Stomach (tissue), 8 donors: ENCODE measurements at regions not wholly inside any gene's neighbourhood (a gene's known extent, or its start where the extent isn't known, plus 50 kb on each side); places are given as distances from the start of the nearest gene placed in this dataset.

ENCODE experiments used
- DNase-seq, 2 donors: peaks; one replicate each; pipeline versions ENCODE4 v3.0.0 to v3.0.0-alpha.2; 2013 to 2019
- H3K27ac ChIP-seq, 5 donors: fragments of 200-600 bp in 4 of 5; sonication (generic) in 4 of 5; one replicate each; pipeline ENCODE4 v1.5.1; 2013 to 2019; ENCODE audit warnings: mild to moderate bottlenecking in 1 of 5, moderate library complexity in 1 of 5
- H3K27me3 ChIP-seq, 3 donors: fragments of 200-600 bp; sonication (generic); one replicate each; pipeline ENCODE4 v1.5.1; 2017 to 2019; ENCODE audit warnings: mixed run types in 1 of 3
- H3K36me3 ChIP-seq, 4 donors: fragments of 200-600 bp; sonication (generic); 1 replicate in 3 of 4; 2 replicates in 1 of 4; pipeline ENCODE4 v1.5.1; 2016 to 2019
- H3K4me1 ChIP-seq, 4 donors: fragments of 200-600 bp; sonication (generic); one replicate each; pipeline ENCODE4 v1.5.1; 2016 to 2019
- H3K4me3 ChIP-seq, 4 donors: fragments of 200-600 bp; sonication (generic) in 3 of 4; one replicate each; pipeline ENCODE4 v1.5.1; 2016 to 2019; ENCODE audit warnings: mild to moderate bottlenecking in 1 of 4
- H3K9me3 ChIP-seq, 4 donors: fragments of 200-600 bp; sonication (generic); one replicate each; pipeline ENCODE4 v1.5.1; 2016 to 2019
- CTCF ChIP-seq, 7 experiments: fragments of 450-650 bp in 4 of 7; fragments of 200-600 bp in 3 of 7; sonication (generic) in 3 of 7; IDR thresholded peaks; one replicate each; pipeline ENCODE4 v1.5.1; 2016 to 2019; ENCODE audit warnings: antibody characterized with exemption in 7 of 7, control low read depth in 2 of 7, mild to moderate bottlenecking in 1 of 7
- EP300 ChIP-seq: sonication (generic); formaldehyde crosslinking; IDR thresholded peaks from one replicate; pipeline ENCODE4 v1.6.1; 2017; ENCODE audit warnings: antibody characterized with exemption
- POLR2A ChIP-seq, 4 donors: fragments of 450-650 bp; IDR thresholded peaks; one replicate each; pipeline ENCODE4 v1.6.1; 2016; ENCODE audit warnings: antibody characterized with exemption in 4 of 4, control low read depth in 2 of 4, mild to moderate bottlenecking in 1 of 4, moderate library complexity in 1 of 4
- POLR2AphosphoS5 ChIP-seq, 3 donors: sonication (generic); formaldehyde crosslinking; IDR thresholded peaks; one replicate each; pipeline ENCODE4 v1.6.1; 2016; ENCODE audit warnings: antibody characterized with exemption in 3 of 3
- WGBS, 5 donors: extraction: QIAGEN DNeasy Blood & Tissue Kit in 3 of 5; methylation state at CpG; one replicate each; pipeline versions ENCODE4 v1.1.5 to v1.1.7; 2013 to 2018; 5-methylcytosine and 5-hydroxymethylcytosine counted together
- intact Hi-C: fragments of 100-400 bp; cut with DNase I; formaldehyde crosslinking; loops from one replicate; pipeline ENCODE4 v1.15.1; 2023; ENCODE audit warnings: low total_unique reads
- donor health status: healthy with polysubstance abuse.
- donor health status: Bipolar disorder and iron deficiency.
- donor health status: healthy.

- H3K36me3 ChIP-seq = no peaks in the 10 kb centered on the region
- no peak overlapping the region for H3K27ac ChIP-seq
- 72 to 78% (median 75%) methylated on average over 6 of the region's 6 CpGs for WGBS, 5 donors
- H3K4me1 ChIP-seq = no peaks in the 10 kb centered on the region
- no peak for DNase-seq
- H3K9me3 ChIP-seq = peaks cover 0 to 16% (median 9%) of the 10 kb centered on the region in 4 donors
- intact Hi-C loops = no loop called here
- no peaks in the 10 kb centered on the region for H3K27me3 ChIP-seq
- TF ChIP-seq EP300 (no peak), POLR2A (IDR thresholded peaks at IDR 0.05) (no peak), POLR2AphosphoS5 (IDR thresholded peaks at IDR 0.05) (no peak), CTCF (IDR thresholded peaks at IDR 0.05) (no peak)
- no peak overlapping the region for H3K4me3 ChIP-seq
These were observed 143.5 kb upstream of the NCKAP5 start for GRCh38 chr2:133711806-133712205.

GRCh38 chr2:133712369-133712768 lies 144.1 kb upstream of the NCKAP5 start:
- peaks cover 0 to 16% (median 9%) of the 10 kb centered on the region in 4 donors for H3K9me3 ChIP-seq
- H3K27me3 ChIP-seq = no peaks in the 10 kb centered on the region
- H3K27ac ChIP-seq = no peak overlapping the region
- intact Hi-C loops = no loop called here
- no peak for DNase-seq
- WGBS, 5 donors = 81 to 92% (median 87%) methylated on average over 3 of the region's 3 CpGs
- no peaks in the 10 kb centered on the region for H3K36me3 ChIP-seq
- TF ChIP-seq POLR2A (IDR thresholded peaks at IDR 0.05) (no peak), POLR2AphosphoS5 (IDR thresholded peaks at IDR 0.05) (no peak), CTCF (IDR thresholded peaks at IDR 0.05) (no peak), EP300 (no peak)
- no peaks in the 10 kb centered on the region for H3K4me1 ChIP-seq
- H3K4me3 ChIP-seq = no peak overlapping the region

GRCh38 chr2:133713049-133713580 lies 144.9 kb upstream of the NCKAP5 start:
- Histone ChIP-seq H3K9me3 (peaks cover 0 to 16% (median 9%) of the 10 kb centered on the region in 4 donors), H3K4me1 (no peaks in the 10 kb centered on the region), H3K4me3 (no peak overlapping the region), H3K27ac (no peak overlapping the region), H3K27me3 (no peaks in the 10 kb centered on the region), H3K36me3 (no peaks in the 10 kb centered on the region)
- DNase-seq = no peak
- TF ChIP-seq CTCF (IDR thresholded peaks at IDR 0.05) (no peak), POLR2AphosphoS5 (IDR thresholded peaks at IDR 0.05) (no peak), EP300 (no peak), POLR2A (IDR thresholded peaks at IDR 0.05) (no peak)
- WGBS, 5 donors = 78 to 94% (median 81%) methylated on average over 4 of the region's 4 CpGs
- intact Hi-C loops = no loop called here

GRCh38 chr2:133716166-133716565 lies 147.9 kb upstream of the NCKAP5 start:
- H3K9me3 ChIP-seq = no peaks in the 10 kb centered on the region
- H3K4me1 ChIP-seq = no peaks in the 10 kb centered on the region
- TF ChIP-seq POLR2A (IDR thresholded peaks at IDR 0.05) (no peak), POLR2AphosphoS5 (IDR thresholded peaks at IDR 0.05) (no peak), EP300 (no peak), CTCF (IDR thresholded peaks at IDR 0.05) (no peak)
- no peak overlapping the region for H3K27ac ChIP-seq
- no peak for DNase-seq
- 55 to 67% (median 63%) methylated on average over 3 of the region's 3 CpGs for WGBS, 5 donors
- no peaks in the 10 kb centered on the region for H3K27me3 ChIP-seq
- intact Hi-C loops = no loop called here
- no peak overlapping the region for H3K4me3 ChIP-seq
- H3K36me3 ChIP-seq = no peaks in the 10 kb centered on the region
